SIG-M5 (cell line): ENCODE measurements at regions not wholly inside any gene's neighbourhood (a gene's known extent, or its start where the extent isn't known, plus 50 kb on each side); places are given as distances from the start of the nearest gene placed in this dataset.
"Not testable (repeated sequence)": the region's sequence is repeated elsewhere in the genome, so short reads cannot be mapped to it uniquely, and the experiment has no call there.

Experiments used
- DNase-seq: peaks from one replicate; lab custom pipeline; 2025; lab: John Stamatoyannopoulos, UW

DNA sequence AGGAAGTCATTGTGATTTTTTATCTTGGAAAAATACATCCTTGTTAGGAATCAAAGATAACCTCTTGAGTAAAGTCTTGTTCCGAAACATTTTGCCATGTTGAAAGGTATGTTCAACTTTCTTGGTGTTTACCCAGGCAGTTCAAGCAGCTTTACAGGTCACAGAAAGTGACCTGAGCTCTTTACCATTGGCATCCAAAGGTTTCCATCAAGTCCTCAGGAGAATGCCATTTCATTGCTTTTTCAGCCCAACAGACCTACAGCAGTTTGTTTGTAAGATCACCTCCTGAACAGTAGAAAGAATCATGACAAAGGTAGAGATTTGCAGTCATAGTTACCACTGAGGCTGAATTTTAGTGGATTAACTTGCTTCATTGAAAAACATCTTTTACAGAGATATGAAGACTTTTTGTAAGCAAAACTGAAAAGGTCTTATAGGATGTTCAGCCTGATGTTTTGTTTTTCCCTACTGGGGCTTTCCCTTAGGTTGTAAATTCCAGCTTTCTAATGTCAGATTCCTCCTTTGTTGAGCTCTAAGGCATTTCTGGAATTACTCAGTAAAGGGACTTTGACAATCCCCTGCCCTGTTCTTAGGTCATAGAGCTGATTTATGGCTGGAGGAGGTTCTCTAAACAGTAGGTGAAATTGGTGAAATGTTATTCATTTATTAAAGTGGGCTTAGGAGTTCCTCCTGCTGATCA is 236.8 kb upstream of the RBMS1 start:
- DNase-seq: no peak

GRCh38 chr2:160731415-160731814 is 237.8 kb upstream of the RBMS1 start:
- no peak for DNase-seq

GRCh38 chr2:160731856-160732255 is 238.2 kb upstream of the RBMS1 start:
- no peak for DNase-seq

DNA sequence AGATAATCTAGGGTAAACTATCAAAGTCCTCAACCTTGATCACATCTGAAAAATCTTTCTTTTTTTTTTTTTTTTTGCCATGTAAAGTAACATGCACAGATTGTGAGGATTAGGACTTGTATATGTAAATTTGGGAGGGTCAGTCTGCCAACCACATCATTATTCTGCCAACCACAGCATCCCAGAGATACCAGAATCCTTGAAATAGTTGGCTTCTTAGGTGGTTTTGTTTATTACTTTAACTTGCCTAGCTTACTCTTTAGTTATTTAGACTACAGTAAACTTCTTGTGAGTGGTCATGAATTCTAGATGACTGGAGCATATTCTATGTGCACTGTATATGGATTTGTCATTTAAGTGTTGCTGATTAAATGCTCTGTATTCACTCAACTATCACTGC is 242.1 kb upstream of the RBMS1 start:
- no peak for DNase-seq

GRCh38 chr2:160736148-160737028 is 242.8 kb upstream of the RBMS1 start:
- no peak for DNase-seq

- no peak for DNase-seq
Measured at GRCh38 chr2:160737247-160737646, 243.6 kb upstream of the RBMS1 start.

GRCh38 chr2:160741271-160741670 is 247.7 kb upstream of the RBMS1 start:
- DNase-seq: no peak

GRCh38 chr2:160741815-160742214 is 248.2 kb upstream of the RBMS1 start:
- DNase-seq: no peak

DNA sequence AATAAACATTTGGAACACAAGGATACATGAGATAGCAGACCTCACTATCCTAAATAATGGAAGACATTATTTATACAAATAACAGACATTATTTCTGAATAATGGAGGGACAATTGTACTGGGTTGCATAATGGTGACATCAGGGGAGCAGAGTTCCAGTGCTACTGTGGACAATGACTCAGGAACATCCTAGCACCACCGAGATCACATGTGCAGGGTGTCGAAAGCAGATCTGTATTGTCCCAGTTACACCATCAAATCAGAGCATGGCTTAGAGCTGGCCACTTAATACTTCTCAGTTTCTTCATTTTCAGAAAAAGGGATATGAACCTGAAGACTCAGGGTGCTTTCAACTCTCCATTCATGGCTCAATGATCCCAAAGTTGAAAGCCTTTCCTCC is 249.1 kb upstream of the RBMS1 start:
- no peak for DNase-seq

- DNase-seq: no peak
Measured at GRCh38 chr2:160747501-160748170, 254.0 kb upstream of the RBMS1 start.

GRCh38 chr2:160751021-160751420 is 257.4 kb upstream of the RBMS1 start:
- DNase-seq: no peak

- DNase-seq: no peak
Measured at GRCh38 chr2:160752475-160753330, 259.1 kb upstream of the RBMS1 start.

- no peak for DNase-seq
Measured at GRCh38 chr2:160753331-160753654, 259.7 kb upstream of the RBMS1 start.

- no peak for DNase-seq
Measured at GRCh38 chr2:160753960-160754359, 260.4 kb upstream of the RBMS1 start.

- DNase-seq: no peak
Measured at GRCh38 chr2:160756481-160756880, 262.9 kb upstream of the RBMS1 start.

DNA sequence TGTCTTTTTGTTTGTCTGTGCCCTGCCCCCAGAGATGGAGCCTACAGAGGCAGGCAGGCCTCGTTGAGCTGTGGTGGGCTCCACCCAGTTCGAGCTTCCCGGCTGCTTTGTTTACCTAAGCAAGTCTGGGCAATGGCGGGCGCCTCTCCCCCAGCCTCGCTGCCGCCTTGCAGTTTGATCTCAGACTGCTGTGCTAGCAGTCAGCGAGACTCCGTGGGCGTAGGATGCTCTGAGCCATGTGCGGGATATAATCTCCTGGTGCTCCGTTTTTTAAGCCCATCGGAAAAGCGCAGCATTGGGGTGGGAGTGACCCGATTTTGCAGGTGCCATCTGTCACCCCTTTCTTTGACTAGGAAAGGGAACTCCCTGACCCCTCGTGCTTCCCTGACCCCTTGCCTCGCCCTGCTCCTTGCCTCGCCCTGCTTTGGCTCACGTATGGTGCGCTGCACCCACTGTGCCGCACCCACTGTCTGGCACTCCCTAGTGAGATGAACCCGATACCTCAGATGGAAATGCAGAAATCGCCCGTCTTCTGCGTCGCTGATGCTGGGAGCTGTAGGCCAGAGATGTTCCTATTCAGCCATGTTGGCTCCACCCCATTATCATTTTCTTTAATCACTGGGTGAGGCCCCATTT is 269.0 kb upstream of the RBMS1 start:
- DNase-seq: not testable (repeated sequence)

GRCh38 chr2:160783474-160783873 is 289.9 kb upstream of the RBMS1 start:
- DNase-seq: no peak

DNA sequence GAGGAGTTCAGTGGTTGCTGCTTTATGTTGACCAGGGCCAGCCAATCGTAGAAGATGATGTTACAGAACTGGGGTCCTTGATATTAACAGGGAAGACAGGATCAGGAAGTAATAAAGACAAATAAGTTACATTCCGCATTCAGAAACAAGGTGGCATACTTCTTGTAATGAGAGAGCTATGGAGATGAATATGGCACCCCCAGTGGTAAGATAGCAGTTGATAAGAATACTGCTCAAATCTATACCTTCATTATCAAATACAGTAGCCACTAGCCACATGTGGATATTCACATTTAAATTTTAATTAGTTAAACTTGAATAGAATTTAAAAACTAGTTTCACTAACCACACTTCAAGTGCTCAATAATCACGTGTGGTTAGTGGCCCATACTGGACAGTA is 290.4 kb upstream of the RBMS1 start:
- DNase-seq: no peak

DNA sequence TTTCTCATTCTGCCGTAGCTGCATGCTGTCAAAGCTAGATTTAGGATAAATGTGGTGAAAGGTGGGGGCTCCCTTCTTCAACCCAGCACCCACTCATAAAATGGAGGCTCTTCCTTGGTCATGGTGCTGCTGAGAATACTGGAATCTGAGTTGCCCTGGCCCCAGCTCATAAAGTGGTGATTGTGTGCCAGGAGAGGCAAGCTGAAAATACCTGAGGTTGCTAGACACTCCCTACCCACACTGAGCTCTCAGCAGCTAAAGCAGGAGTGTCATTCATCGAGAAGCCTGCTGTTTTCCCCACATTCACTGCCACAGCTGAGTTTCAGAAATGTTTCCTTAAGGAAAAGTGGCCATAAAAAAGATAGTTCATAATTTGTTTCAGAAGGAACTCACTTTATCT is 297.1 kb upstream of the RBMS1 start:
- DNase-seq: no peak

GRCh38 chr2:160791884-160792283 is 298.3 kb upstream of the RBMS1 start:
- DNase-seq: no peak

DNA sequence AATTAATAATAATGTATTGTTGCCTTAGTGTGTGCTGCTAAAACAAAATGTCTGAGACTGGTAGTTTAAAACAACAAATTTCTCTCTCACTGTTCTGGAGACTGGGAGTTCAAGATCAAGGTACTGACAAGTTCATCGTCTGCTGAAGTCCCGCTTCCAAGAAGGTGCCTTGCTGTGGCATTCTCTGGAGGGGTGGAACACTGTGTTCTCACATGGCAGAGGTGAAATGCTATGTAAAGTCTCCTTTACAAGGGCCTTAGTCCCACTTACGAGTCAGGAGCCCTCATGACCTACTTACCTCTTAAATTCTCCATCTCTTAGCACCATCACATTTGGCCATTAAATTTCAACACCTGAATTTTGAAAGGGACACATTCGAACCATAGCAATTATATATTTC is 299.2 kb upstream of the RBMS1 start:
- DNase-seq: no peak

DNA sequence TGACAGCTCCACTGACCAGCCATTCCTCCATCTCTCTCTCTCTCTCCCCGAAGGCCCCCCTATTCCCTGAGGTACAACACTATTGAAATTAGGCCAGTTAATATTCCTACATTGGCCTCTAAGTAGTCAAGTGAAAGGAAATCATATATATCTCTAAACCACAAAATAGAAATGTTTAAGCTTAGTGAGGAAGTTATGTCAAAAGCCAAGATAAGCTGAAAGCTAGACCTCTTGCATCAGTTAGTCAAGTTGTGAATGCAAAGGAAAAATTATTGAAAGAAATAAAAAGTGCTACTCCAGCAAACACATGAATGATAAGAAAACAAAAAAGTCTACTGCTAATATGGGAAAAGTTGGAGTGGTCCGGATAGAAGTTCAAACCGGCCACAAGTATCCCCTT is 301.3 kb upstream of the RBMS1 start:
- no peak for DNase-seq
